OCI-LY3 (cell line): ENCODE measurements at regions not wholly inside any gene's neighbourhood (a gene's known extent, or its start where the extent isn't known, plus 50 kb on each side); places are given as distances from the start of the nearest gene placed in this dataset.

Source experiments
- H2AFZ ChIP-seq: fragments of 200-600, 300-600 bp; shearing (Covaris generic); 2 replicates; pipeline ENCODE4 v1.6.0; 2014; ENCODE audit warnings: antibody characterized with exemption, low read depth, low read length
- H3K27ac ChIP-seq: fragments of 200-600, 300-600 bp; sonication (generic); 2 replicates; pipeline ENCODE4 v1.5.1; 2014; ENCODE audit warnings: mild to moderate bottlenecking, low read length, moderate library complexity, mixed read lengths
- H3K27me3 ChIP-seq: fragments of 200-600, 300-600 bp; sonication (generic); 2 replicates; pipeline ENCODE4 v1.6.1; 2014; ENCODE audit warnings: low read depth, low read length, mixed read lengths
- H3K36me3 ChIP-seq: fragments of 200-600, 300-600 bp; sonication (generic); replicated peaks from 2 replicates; pipeline ENCODE3; 2014; ENCODE audit warnings: low read depth, low read length, mixed read lengths
- H3K4me1 ChIP-seq: fragments of 300-600, 200-600 bp; sonication (generic); 2 replicates; pipeline ENCODE4 v1.6.1; 2014; ENCODE audit warnings: low read length, mixed read lengths
- H3K4me2 ChIP-seq: fragments of 200-600, 300-600 bp; sonication (generic); 2 replicates; pipeline ENCODE4 v1.6.1; 2014; ENCODE audit warnings: low read length, mixed read lengths
- H3K4me3 ChIP-seq: fragments of 300-600, 200-600 bp; sonication (generic); 2 replicates; pipeline ENCODE4 v1.5.1; 2014; ENCODE audit warnings: antibody characterized with exemption, mild to moderate bottlenecking, low read length, moderate library complexity
- H3K79me2 ChIP-seq: fragments of 300-600, 200-600 bp; shearing (Covaris generic); 2 replicates; pipeline ENCODE4 v1.6.1; 2014; ENCODE audit warnings: mild to moderate bottlenecking, low read length, mixed read lengths
- H3K9ac ChIP-seq: fragments of 300-600, 200-600 bp; shearing (Covaris generic); 2 replicates; pipeline ENCODE4 v1.6.0; 2014; ENCODE audit warnings: mild to moderate bottlenecking, low read length, moderate library complexity
- H3K9me3 ChIP-seq: fragments of 200-600, 300-600 bp; shearing (Covaris generic); 2 replicates; pipeline ENCODE4 v1.6.1; 2014; ENCODE audit warnings: low read length, mixed read lengths; ENCODE audit not compliant: insufficient read depth
- H4K20me1 ChIP-seq: fragments of 200-600, 300-600 bp; sonication (generic); 2 replicates; pipeline ENCODE4 v1.6.1; 2016; ENCODE audit warnings: low read length, mixed read lengths; ENCODE audit not compliant: insufficient read depth
- EZH2phosphoT487 ChIP-seq: fragments of 200-600 bp; shearing (Covaris generic); IDR thresholded peaks from 2 replicates; pipeline ENCODE4 v1.6.1; 2018; ENCODE audit warnings: antibody characterized with exemption, mixed run types, low read depth
- TF ChIP-seq, protein P1 (sequence below): fragments of 200-600, 300-600 bp; sonication (generic); IDR thresholded peaks from 2 replicates; pipeline ENCODE4 v1.5.1; 2014; ENCODE audit warnings: antibody characterized with exemption, low read length, low read depth

GRCh38 chr5:158300256-158300655 lies 441.3 kb upstream of the CLINT1 start:
- Histone ChIP-seq H3K4me3 (no peak overlapping the region), H3K79me2 (no peaks in the 10 kb centered on the region), H3K27me3 (no peaks in the 10 kb centered on the region), H3K4me2 (no peak overlapping the region), H3K36me3 (no peaks in the 10 kb centered on the region), H3K4me1 (no peaks in the 10 kb centered on the region), H2AFZ (no peak overlapping the region), H4K20me1 (no peaks in the 10 kb centered on the region), H3K27ac (no peak overlapping the region), H3K9ac (no peak overlapping the region), H3K9me3 (no peaks in the 10 kb centered on the region)
- no peak for TF ChIP-seq EZH2phosphoT487
- TF ChIP-seq, protein P1, sequence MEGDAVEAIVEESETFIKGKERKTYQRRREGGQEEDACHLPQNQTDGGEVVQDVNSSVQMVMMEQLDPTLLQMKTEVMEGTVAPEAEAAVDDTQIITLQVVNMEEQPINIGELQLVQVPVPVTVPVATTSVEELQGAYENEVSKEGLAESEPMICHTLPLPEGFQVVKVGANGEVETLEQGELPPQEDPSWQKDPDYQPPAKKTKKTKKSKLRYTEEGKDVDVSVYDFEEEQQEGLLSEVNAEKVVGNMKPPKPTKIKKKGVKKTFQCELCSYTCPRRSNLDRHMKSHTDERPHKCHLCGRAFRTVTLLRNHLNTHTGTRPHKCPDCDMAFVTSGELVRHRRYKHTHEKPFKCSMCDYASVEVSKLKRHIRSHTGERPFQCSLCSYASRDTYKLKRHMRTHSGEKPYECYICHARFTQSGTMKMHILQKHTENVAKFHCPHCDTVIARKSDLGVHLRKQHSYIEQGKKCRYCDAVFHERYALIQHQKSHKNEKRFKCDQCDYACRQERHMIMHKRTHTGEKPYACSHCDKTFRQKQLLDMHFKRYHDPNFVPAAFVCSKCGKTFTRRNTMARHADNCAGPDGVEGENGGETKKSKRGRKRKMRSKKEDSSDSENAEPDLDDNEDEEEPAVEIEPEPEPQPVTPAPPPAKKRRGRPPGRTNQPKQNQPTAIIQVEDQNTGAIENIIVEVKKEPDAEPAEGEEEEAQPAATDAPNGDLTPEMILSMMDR = no peak

DNA sequence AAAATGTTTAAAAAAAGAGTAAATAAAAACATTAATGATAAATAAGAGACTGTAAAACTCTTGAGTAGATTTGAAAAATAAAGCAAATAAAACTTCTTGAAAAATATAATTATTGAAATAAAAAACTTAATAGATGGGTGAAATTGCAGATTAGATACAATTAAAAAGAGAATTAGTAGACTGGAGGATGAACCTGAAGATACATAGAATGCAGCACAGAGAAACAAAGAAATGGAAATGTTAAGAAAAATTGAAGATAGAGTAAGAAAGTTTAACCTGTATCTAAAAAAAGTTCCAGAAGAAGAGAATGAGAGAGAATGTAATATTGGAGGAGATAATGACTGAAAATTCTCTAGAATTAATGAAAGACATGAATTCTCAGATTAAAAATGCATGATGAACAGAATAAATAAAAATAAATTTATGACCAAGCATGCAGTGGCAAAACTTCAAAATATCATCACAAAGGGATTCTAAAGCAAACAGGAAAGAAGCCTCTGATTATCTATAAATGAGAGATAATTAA lies 438.1 kb upstream of the CLINT1 start:
- H3K4me2 ChIP-seq = no peak overlapping the region
- no peak for TF ChIP-seq EZH2phosphoT487
- TF ChIP-seq, protein P1 = no peak
- H3K27me3 ChIP-seq = no peaks in the 10 kb centered on the region
- no peak overlapping the region for H3K4me3 ChIP-seq
- no peaks in the 10 kb centered on the region for H3K79me2 ChIP-seq
- no peaks in the 10 kb centered on the region for H3K9me3 ChIP-seq
- no peaks in the 10 kb centered on the region for H3K36me3 ChIP-seq
- no peaks in the 10 kb centered on the region for H3K4me1 ChIP-seq
- H3K9ac ChIP-seq = no peak overlapping the region
- no peak overlapping the region for H2AFZ ChIP-seq
- H3K27ac ChIP-seq = no peak overlapping the region
- no peaks in the 10 kb centered on the region for H4K20me1 ChIP-seq

DNA sequence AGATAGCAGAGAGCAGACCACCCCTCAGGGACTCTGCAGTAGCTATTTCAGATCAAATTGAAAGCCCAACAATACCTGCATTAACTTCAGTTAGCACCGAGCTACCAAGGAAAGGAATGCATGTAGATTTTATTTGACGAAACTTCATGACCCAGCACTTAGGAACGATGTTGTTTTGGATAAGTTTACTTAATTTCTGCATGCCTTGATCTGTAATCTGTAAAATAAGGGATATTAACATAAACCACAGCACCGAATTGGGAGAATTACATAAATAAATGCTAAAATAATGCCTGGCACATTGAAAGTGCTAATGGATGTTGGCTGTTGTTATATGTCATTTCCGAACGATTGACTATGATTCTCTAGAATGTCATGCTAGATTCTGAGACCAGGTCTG lies 435.8 kb upstream of the CLINT1 start:
- H3K9ac ChIP-seq = no peak overlapping the region
- no peak overlapping the region for H3K4me2 ChIP-seq
- H3K4me3 ChIP-seq = no peak overlapping the region
- no peaks in the 10 kb centered on the region for H3K36me3 ChIP-seq
- no peaks in the 10 kb centered on the region for H3K27me3 ChIP-seq
- H3K4me1 ChIP-seq = no peaks in the 10 kb centered on the region
- no peak overlapping the region for H3K27ac ChIP-seq
- no peaks in the 10 kb centered on the region for H4K20me1 ChIP-seq
- TF ChIP-seq, protein P1 = no peak
- TF ChIP-seq EZH2phosphoT487 = no peak
- no peaks in the 10 kb centered on the region for H3K79me2 ChIP-seq
- no peaks in the 10 kb centered on the region for H3K9me3 ChIP-seq
- no peak overlapping the region for H2AFZ ChIP-seq

GRCh38 chr5:158292981-158293380 lies 434.0 kb upstream of the CLINT1 start:
- no peaks in the 10 kb centered on the region for H4K20me1 ChIP-seq
- no peak overlapping the region for H3K4me2 ChIP-seq
- no peak overlapping the region for H3K9ac ChIP-seq
- no peaks in the 10 kb centered on the region for H3K36me3 ChIP-seq
- no peak overlapping the region for H3K27ac ChIP-seq
- no peaks in the 10 kb centered on the region for H3K9me3 ChIP-seq
- no peak overlapping the region for H3K4me3 ChIP-seq
- H2AFZ ChIP-seq = no peak overlapping the region
- H3K4me1 ChIP-seq = no peaks in the 10 kb centered on the region
- no peaks in the 10 kb centered on the region for H3K79me2 ChIP-seq
- no peak for TF ChIP-seq EZH2phosphoT487
- TF ChIP-seq, protein P1 = no peak
- no peaks in the 10 kb centered on the region for H3K27me3 ChIP-seq
